Bone marrow (tissue), 2 donors: ENCODE measurements at regions not wholly inside any gene's neighbourhood (a gene's known extent, or its start where the extent isn't known, plus 50 kb on each side); places are given as distances from the start of the nearest gene placed in this dataset.
"Not testable (repeated sequence)": the region's sequence is repeated elsewhere in the genome, so short reads cannot be mapped to it uniquely, and the experiment has no call there.

Experiments used
- DNase-seq, 2 donors: peaks; one replicate each; lab custom pipeline; 2025; lab: John Stamatoyannopoulos, UW

DNA sequence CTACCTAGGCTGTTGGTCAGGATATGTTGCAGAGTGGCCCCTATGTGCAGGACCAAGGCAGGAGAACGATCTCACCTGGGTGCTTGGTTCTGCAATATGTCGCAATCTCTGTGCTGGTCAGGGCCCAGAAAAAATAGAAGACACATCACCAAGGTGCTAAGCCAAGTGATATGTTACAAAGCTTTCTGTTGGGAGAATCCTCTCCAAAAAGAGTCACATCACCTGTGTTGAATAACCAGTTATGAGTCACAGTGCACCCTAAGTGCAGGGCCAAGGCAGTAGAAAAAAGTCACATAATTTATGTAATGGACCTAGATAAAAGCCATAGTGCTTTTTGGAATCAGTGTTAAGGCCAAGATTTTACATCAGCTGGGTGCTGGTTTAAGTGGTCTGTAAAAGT, 965.9 kb upstream of the AMELY start:
- DNase-seq, result no peak

DNA sequence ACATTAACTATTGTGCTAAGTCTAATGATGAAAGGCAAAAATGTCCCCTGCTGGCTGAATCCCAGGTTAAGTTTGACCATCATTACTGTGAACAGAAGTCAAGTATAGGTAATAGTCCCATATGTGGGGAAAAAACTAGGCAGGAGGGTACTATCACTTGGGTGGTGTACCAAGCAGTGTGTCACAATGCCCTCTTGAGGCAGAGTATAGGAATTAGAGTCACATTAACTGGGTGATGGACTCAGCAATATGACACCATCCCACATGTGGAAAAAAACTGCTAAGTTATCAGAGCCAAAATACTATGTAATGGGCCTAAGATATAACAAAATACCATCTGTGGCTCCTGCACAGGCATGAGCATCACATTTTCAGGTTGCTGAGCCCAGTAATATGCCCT, 962.5 kb upstream of the AMELY start:
- DNase-seq, result no peak

DNA sequence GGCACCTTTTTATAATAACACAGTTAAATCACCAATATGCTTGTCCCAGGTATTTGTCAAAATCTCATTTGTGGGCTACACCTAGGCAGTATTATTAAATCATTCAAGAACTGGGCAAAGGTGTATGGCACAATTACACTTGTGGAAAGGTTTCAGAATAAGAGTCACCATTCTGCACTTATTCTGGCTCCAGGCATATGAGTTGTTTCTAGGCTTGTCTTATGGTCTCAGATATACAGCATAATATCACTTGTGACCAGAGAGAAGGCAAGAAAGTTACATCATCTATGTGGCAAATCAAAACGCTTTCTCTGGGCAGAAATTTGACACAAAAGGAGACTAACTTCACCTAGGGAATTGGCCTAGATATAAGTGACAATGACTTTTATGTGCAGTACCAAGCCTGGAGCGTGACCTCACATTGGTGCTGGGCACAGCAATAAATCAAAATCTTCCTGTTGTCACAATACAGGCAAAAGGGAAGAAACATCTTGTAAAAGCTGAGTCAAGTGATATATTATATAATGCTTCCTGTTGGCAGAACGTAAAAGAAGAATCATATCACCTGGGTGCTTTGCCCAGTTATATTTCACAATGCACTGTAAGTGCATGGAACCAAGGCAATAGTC, 959.9 kb upstream of the AMELY start:
- no peak for DNase-seq

GRCh38 chrY:7866976-7867375, 955.4 kb upstream of the AMELY start:
- no peak for DNase-seq

DNA sequence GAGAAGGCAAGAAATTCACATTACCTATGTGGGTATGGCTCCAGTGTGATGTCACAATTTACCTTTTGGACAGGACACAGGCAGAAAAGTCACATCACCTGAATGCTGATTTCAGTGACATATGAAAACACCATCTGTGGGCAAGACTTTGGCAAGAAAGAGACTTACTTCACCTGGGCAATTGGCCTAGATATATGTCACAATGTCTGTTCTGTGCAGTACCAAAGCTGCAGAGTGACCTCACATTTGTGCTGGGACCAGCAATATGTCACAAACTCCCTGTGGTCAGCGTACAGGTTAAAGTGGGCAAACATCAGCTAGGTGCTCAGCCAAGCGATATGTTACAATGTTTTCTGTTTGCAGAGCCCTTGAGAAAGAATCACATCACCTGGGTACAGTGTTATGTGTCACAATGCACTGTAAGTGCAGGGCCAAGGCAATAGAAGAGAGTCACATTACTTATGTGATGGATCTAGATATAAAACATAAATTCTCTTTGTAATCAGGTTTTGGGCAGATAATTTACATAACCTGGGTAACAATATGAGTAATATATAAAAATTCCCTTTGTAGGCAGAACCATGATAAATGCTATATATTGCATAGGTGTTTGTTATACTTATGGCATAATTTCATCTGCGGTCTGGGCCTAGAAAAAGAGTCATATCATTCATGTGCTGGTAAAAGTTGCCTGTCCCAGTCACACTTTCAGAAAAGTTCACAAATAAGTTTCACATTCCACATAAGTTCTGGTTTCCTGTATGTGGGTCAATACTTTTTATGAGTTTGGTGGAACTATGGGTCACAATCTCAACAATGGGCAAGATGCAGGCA, 949.4 kb upstream of the AMELY start:
- DNase-seq, result no peak

DNA sequence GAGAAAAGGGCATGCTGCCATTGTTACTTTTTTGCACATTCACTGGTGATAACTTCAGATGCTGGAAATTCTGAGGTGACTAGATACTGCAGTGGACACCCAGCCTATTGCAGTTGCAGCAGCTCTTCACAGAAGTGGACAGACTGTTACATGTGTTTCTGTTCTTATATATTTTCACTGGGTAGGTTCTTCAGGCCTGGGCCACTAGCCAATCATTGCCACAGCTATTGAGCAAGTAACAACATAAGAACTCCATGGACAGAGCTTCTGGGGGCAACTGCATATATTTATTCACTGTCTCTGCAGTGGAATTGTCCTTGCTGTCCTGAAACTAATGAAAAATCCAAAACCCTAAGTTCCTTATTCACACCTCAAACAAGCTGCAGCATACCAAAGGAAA, 938.6 kb upstream of the AMELY start:
- no peak for DNase-seq

DNA sequence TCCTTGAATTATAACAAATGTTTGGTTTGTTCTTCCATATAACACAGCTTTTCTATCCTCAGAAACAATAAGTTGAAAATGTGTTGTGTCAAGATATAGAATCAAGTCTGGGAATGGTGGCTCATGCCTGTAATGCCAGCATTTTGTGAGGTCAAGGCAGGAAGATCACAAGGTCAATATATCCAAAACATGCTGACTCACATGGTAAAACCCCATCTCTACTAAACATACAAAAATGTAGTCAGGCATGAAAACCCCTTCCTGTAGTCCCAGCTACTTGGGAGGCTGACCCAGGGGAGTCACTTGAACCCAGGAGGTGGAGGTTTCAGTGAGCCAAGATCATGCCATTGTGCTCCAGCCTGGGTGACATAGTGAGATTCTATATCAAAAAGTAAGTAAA, 934.2 kb upstream of the AMELY start:
- no peak for DNase-seq

DNA sequence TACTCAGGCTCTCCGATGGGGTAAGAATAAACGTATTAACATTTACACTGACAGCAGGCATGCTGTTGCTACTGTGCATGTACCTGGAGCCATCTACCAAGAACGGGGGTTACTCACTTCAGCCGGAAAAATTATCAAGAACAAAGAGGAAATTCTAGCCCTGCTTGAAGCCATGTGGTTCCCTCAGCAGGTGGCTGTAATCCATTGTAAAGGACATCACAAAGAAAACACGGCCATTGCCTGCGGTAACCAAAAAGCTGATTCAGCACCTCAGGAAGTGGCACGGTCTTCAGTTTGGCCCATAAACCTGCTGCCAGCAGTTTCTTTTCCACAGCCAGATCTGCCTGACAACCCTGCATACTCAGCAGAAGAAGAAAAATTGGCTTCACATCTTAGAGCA, 925.5 kb upstream of the AMELY start:
- no peak for DNase-seq

GRCh38 chrY:7836366-7836765, 924.8 kb upstream of the AMELY start:
- no peak for DNase-seq

GRCh38 chrY:7835416-7835815, 923.9 kb upstream of the AMELY start:
- DNase-seq, result no peak

DNA sequence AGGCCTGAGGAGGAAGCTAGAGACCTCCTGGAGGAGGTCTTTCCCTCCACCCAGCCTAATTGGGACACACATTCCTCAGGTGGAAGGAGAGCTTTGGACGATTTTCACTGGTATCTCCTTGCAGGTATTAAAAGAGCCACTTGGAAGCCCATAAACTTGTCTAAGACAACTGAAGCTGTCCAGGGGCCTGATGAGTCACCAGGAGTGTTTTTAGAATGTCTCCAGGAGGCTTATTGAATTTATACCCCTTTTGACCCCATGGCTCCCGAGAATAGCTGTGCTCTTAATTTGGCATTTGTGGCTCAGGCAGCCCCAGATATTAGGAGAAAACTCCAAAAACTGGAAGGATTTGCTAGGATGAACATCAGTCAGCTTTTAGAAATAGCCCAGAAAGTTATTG, 922.7 kb upstream of the AMELY start:
- no peak for DNase-seq

- DNase-seq, result not testable (repeated sequence)
These were observed 919.3 kb upstream of the AMELY start for GRCh38 chrY:7830881-7831280.

DNA sequence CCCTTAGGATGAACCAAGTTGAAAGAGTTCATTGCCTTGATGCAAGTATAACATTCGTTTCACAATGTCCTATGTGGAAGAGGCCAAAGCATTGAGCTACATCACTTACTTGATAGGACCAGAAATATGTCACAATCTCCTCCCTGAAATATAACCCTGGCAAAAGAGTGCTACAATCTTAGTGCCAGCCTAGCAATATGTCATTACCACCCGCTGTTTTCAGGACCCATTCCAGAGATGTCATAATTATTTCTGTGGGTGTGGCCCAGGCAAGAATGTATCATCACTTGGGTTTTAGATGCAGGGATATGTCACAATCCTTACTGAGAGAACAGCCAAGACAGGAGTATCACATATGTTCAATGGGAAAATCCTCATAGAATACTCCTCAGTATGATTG, 915.0 kb upstream of the AMELY start:
- DNase-seq, result no peak

DNA sequence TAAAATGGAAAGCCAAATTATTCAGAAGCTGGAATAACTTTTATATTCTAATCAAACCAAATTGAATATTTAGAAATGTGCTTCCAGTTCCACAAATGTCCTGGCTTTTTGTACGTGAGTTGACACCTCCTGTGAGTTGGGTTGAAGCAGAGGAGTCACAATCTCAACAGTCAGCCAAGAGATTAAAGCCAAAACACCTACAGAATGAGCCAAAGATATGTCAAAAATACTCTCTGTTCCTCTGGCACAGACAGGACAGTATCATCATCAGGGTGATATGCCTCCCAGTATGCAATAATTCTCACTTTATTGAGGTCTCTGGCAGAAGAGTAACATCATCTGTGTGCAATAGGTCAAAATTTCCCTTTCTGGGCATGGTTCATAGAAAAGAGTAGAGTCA, 914.3 kb upstream of the AMELY start:
- DNase-seq, result no peak

- DNase-seq, result no peak
These were observed 909.9 kb upstream of the AMELY start for GRCh38 chrY:7821295-7822035.

DNA sequence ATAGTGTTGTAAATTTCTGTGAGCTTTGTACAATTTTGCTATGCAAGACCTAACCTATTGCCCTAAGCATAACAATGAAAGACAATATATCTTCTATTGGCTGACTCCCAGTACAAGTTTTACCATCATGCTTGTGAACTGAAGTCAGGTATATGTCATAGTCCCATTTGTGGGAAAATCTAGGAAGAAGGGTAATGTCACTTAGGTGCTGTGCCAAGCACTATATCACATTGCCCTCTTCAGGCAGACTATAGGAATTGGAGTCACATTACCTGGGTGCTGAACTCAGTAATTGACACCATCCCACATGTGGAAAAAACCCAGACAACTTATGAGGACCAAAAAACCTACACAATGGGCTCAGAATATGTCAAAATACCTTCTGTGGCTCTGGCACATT, 907.4 kb upstream of the AMELY start:
- peak in 1 of 2 donors; percentile 1 for DNase-seq

GRCh38 chrY:7816567-7816966, 905.0 kb upstream of the AMELY start:
- no peak for DNase-seq

- no peak for DNase-seq
These were observed 904.4 kb upstream of the AMELY start for GRCh38 chrY:7815921-7816320.

DNA sequence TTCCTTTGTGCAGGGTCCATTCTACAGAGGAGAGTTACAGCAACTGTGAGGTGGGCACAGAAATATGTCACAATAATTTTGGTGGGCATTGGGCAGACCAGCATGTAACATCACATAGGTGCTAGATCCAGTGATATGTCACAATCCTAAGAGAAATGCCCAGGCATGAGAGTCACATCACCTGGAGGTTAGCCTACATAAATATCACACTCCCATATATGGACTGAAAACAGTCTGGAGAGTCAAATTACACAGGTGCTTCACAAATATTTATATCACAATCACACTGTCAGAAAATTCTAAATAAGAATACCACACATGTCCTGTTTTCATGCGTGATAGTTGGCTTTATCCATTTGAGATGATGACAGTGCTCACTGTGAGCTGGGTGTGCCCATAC, 903.7 kb upstream of the AMELY start:
- no peak for DNase-seq

DNA sequence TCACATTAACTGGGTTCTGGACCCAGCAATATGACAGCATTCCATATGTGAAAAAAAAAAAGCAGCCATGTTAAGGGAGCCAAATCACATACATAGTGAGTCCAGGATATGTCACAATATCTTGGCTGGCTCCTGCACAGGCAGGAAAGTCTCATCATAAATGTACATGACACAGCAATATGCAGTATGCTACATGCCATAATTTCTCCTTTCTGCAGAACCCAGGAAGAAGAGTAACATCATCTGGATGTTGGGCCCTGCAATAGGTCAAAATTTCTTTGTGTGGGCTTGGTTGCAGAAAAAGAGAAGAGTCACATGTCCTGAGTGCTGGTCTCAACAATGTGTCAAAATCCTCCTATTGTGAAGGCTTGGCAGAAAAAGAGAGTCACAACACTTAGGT, 902.8 kb upstream of the AMELY start:
- no peak for DNase-seq

DNA sequence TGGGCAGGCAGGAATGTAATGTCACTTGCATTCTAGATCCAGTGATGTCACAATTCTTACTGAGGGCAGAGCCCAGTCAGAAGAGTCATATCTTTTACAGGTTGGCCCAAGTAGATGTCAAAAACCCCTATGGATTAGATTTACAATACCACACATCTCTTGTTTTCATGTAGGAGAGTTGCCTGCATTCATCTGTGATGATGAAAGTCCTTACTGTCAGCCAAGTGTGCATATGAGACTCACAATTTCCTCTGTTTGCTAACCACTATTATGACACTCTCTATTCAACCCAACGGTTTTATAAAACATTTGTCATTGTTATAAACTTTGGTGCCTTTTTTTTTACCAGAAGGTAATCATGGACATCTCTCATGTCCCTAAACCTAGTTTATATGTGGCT, 898.8 kb upstream of the AMELY start:
- DNase-seq, result no peak

- no peak for DNase-seq
These were observed 895.9 kb upstream of the AMELY start for GRCh38 chrY:7807516-7807870.
